Muscle layer of duodenum (tissue), 2 donors: ENCODE measurements at regions not wholly inside any gene's neighbourhood (a gene's known extent, or its start where the extent isn't known, plus 50 kb on each side); places are given as distances from the start of the nearest gene placed in this dataset.

Experiments
- H3K27ac ChIP-seq: one replicate; pipeline ENCODE4 v1.7.0; 2013; ENCODE audit warnings: mild to moderate bottlenecking, low read length
- H3K27me3 ChIP-seq: one replicate; pipeline ENCODE4 v1.7.0; 2013; ENCODE audit warnings: low read depth, mild to moderate bottlenecking, control low read depth, low read length
- H3K36me3 ChIP-seq, 2 donors: one replicate each; pipeline ENCODE4 v1.7.0; 2013; ENCODE audit warnings: low read length in 2 of 2, control low read depth in 1 of 2, mild to moderate bottlenecking in 1 of 2; ENCODE audit not compliant: insufficient read depth in 2 of 2, control insufficient read depth in 1 of 2
- H3K4me1 ChIP-seq, 2 donors: one replicate each; pipeline ENCODE4 v1.7.0; 2013; ENCODE audit warnings: low read length in 2 of 2, mild to moderate bottlenecking in 2 of 2, control low read depth in 1 of 2, moderate library complexity in 1 of 2; ENCODE audit not compliant: insufficient read depth in 2 of 2, control insufficient read depth in 1 of 2
- H3K4me3 ChIP-seq, 2 donors: one replicate each; pipeline ENCODE4 v1.7.0; 2013; ENCODE audit warnings: low read length in 2 of 2, low read depth in 1 of 2, mild to moderate bottlenecking in 1 of 2
- H3K9me3 ChIP-seq, 2 donors: one replicate each; pipeline ENCODE4 v1.7.0; 2013; ENCODE audit warnings: low read length in 2 of 2, control low read depth in 1 of 2, mild to moderate bottlenecking in 1 of 2; ENCODE audit not compliant: control insufficient read depth in 1 of 2
- donor health status: healthy.

DNA sequence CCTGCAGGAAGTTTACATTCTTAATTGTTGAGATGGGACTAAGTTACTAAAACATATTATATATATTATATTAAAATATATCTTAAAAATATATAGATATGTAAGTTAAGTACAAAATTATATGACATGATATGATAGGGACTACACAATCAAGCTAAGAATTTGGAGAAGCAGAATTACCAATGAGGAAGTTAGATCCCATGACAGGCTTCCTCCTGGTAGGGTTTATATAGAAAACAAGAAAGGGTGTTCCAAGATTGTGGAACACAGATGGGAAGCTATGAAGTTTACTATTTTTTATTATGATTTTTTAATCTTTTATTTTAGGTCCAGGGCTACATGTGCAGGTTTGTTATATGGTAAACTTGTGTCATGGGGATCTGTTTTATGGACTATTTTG, 260.8 kb upstream of the ZFHX3 start:
- H3K9me3 ChIP-seq: no peaks in the 10 kb centered on the region
- H3K4me1 ChIP-seq: no peaks in the 10 kb centered on the region

DNA sequence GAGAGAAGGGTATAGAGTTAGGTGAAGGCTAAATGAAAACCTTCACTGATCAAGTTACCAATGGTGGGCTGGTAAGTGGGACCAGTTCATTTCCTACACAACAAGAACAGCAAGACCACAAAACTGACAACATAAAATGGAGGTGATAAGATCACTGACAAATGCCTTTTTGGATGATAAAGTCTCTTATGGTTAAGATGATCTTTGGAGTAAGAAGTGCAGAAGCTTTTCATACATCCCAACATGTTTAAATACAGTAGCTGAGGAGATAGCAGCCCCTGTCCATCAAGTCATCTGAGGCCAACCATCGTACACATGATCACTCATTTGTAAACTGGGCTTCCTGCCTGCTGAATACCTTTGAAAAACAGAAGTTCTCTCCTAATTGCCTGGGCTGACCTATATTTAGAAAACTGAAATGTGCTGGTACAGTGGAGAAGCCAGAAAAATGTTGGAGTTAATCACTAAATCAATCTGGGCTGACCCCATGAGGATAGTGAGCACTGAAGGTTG, 259.0 kb upstream of the ZFHX3 start:
- no peaks in the 10 kb centered on the region for H3K36me3 ChIP-seq
- no peak overlapping the region for H3K4me3 ChIP-seq
- no peaks in the 10 kb centered on the region for H3K27me3 ChIP-seq
- no peak overlapping the region for H3K27ac ChIP-seq
- no peaks in the 10 kb centered on the region for H3K9me3 ChIP-seq
- H3K4me1 ChIP-seq: no peaks in the 10 kb centered on the region

More for the DNA sequence above, 260.8 kb upstream of the ZFHX3 start:
- H3K27me3 ChIP-seq: no peaks in the 10 kb centered on the region
- no peaks in the 10 kb centered on the region for H3K36me3 ChIP-seq
- H3K4me3 ChIP-seq: no peak overlapping the region
- no peak overlapping the region for H3K27ac ChIP-seq

DNA sequence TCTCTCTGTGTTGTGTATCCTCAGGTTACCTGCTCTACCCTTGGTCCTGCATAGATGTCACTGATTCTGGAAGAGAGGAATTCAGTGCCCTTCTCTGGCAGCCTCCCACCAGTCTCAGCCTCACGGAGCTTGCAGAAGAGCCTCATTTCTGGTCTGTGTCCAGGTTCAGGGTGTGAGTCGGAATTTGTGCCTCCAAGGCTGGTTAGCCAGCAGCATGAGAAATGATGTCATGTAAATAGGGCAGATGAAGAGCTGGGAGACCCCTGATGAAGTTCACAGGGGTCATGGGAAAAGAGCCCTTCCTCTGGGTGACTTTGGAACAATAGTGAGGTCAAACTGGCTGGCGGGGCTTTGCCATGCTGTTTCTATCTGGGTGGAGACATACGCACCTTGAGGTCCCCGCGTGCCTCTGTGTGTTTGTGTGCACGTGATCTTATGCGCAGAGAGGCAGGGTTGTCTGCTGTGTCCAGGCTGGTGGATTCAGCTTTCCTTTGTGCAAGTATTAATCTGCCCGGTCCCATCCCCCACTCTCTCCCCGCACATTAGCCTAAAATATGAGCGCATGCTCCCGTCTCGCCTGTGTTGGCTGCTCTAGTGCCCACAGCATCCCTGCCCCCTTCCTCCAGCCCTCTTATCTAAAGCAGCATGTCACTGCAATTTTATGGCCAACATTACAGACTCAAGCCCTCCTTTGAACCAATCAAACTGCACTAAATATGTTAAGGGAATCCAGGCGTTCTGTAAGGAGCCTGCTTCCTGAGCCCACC, 256.3 kb upstream of the ZFHX3 start:
- no peaks in the 10 kb centered on the region for H3K4me1 ChIP-seq
- H3K27ac ChIP-seq: no peak overlapping the region
- no peaks in the 10 kb centered on the region for H3K9me3 ChIP-seq
- H3K36me3 ChIP-seq: no peaks in the 10 kb centered on the region
- no peaks in the 10 kb centered on the region for H3K27me3 ChIP-seq
- H3K4me3 ChIP-seq: no peak overlapping the region

DNA sequence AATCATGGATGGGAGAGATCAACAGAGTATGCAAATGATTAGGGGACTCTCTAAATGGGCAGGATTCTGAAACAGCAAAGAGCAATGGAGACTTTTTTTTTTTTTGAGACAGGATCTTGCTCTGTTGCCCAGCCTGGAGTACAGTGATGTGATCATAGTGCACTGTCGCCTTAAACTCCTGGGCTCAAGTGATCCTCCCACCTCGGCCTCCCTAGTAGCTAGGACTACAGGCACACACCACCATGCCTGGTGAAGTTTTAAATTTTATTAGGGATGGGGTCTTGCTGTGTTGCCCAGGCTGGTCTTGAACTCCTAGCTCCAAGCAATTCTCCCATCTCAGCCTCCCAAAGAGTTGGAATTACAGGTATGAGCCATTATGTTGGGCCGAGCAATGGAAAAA, 255.0 kb upstream of the ZFHX3 start:
- Histone ChIP-seq H3K4me3 (no peak overlapping the region), H3K27me3 (no peaks in the 10 kb centered on the region), H3K27ac (no peak overlapping the region), H3K36me3 (no peaks in the 10 kb centered on the region), H3K4me1 (no peaks in the 10 kb centered on the region), H3K9me3 (no peaks in the 10 kb centered on the region)

DNA sequence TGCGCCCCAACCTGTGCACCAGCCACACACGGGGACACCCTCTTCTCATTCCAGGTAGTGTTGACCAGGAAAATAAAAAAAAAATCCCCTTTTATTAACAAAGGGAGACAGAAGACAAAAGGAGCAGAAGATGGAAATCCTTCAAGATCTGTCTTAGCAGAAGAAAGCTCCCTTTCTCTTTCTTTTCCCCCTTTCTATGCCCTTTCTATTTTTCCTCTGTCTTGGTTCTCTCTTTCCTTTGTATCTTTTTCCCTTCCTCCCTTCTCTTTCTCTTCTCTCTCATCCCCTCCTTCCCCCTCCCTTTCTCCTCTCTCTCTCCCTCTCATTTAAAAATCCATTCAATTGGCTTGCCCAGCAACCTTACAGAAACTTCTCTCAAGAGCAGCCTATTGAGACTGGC, 254.1 kb upstream of the ZFHX3 start:
- Histone ChIP-seq H3K4me3 (no peak overlapping the region), H3K9me3 (no peaks in the 10 kb centered on the region), H3K27ac (no peak overlapping the region), H3K4me1 (no peaks in the 10 kb centered on the region), H3K36me3 (no peaks in the 10 kb centered on the region), H3K27me3 (no peaks in the 10 kb centered on the region)

DNA sequence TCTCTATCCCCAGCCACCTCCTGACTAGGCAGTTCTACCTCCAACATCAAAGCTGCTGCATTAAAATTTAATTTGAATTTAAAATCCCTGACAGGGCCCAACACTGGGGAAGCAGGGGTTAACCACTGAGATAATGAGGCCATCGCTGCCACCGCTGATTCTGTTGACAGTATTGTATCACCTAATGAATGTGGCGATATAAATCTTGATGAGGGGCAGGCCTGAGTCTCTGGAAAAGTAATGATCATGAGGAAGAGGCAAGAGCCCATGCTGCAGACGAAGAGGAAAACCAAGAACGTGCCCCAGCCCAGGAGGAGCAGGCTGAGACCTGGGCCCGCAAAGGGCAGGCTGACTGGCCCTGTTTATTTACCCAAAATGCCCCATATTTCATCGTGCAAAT, 251.4 kb upstream of the ZFHX3 start:
- Histone ChIP-seq H3K36me3 (no peaks in the 10 kb centered on the region), H3K9me3 (no peaks in the 10 kb centered on the region), H3K4me3 (no peak overlapping the region), H3K27ac (no peak overlapping the region), H3K27me3 (no peaks in the 10 kb centered on the region), H3K4me1 (no peaks in the 10 kb centered on the region)

DNA sequence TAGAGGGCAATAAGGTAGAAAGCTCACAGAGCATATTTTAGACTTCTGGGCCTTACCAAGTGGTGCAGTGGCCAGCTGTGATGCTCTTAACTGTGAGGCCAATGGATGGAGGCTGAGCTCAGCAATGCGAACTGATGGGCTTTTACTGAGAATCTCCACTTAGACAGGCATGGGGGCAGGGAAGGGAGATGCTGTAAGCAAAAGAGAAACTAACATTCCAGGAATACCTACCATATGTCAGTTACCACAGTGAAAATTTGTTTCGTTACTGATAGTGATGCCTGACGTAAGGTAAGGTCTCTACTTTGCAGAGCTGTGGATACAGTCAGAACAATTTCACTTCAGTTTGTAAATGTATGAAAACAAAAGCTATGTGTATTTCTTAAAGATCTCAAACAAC, 250.6 kb upstream of the ZFHX3 start:
- Histone ChIP-seq H3K4me1 (no peaks in the 10 kb centered on the region), H3K27ac (no peak overlapping the region), H3K36me3 (no peaks in the 10 kb centered on the region), H3K4me3 (no peak overlapping the region), H3K9me3 (no peaks in the 10 kb centered on the region), H3K27me3 (no peaks in the 10 kb centered on the region)

DNA sequence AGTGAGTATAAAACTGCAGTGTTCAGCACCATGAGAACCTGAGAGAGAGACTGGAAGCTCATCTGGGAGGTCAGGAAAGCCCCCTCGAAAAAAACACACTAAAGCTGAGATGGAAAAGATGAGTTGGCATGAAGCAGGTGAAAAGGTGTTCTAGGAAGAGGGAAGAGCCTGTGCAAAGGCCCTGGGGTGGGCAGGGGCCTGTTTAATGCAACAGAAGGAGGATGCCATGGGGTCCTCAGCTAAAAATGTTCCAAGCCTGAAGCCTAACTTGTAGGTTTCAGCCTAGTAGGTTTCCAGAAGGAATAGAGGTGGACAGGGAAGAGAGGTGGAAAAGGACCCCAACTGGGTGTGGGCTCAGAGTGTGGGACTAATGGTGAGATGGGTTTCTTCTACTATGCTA, 242.3 kb upstream of the ZFHX3 start:
- no peak overlapping the region for H3K27ac ChIP-seq
- no peaks in the 10 kb centered on the region for H3K9me3 ChIP-seq
- H3K27me3 ChIP-seq: peaks cover 5% of the 10 kb centered on the region
- no peak overlapping the region for H3K4me3 ChIP-seq
- H3K4me1 ChIP-seq: no peaks in the 10 kb centered on the region
- no peaks in the 10 kb centered on the region for H3K36me3 ChIP-seq

DNA sequence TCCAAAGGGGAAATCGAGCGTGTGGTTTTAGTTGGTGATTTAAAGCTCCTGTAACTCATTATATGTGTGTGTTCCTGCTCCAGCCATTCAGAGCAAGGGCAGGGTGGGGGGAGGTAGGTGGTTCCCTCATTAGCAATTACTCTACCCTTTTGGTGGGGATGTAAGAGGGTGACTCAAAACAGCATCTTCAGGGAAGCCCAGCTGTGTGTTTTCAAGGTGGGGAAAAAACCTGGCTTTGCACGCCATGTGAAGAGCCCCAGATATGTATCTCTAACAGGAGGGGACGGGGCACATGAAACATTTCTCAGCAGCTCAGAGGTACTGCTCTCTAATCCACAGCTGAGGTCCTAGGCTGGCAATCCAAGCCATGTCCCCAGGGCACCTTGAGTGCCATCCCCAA, 241.3 kb upstream of the ZFHX3 start:
- no peak overlapping the region for H3K4me3 ChIP-seq

DNA sequence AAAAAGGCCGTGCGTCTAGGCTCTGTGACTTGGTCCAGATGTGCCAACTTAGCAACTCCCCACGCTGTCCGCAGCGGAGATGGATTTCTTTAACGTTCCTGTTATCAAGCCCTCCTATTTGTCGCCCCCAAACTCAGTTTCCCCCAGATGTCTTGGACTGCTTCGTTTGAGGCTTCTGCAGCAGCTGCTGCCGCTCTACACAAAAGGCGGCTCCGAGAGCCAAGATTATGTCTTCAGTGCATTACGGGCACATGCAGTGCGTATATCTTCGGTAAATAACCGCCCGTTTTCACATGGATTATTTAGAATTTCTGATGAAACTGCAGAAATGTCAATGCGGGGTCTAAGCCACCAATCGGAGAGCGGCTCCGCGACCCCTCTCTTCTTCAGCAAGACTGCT, 240.6 kb upstream of the ZFHX3 start:
- H3K27ac ChIP-seq: no peak overlapping the region
- no peak overlapping the region for H3K4me3 ChIP-seq
- no peaks in the 10 kb centered on the region for H3K9me3 ChIP-seq
- peaks cover 5% of the 10 kb centered on the region for H3K27me3 ChIP-seq
- no peaks in the 10 kb centered on the region for H3K36me3 ChIP-seq
- H3K4me1 ChIP-seq: no peaks in the 10 kb centered on the region

More for the DNA sequence above, 241.3 kb upstream of the ZFHX3 start:
- Histone ChIP-seq H3K27me3 (peaks cover 5% of the 10 kb centered on the region), H3K36me3 (no peaks in the 10 kb centered on the region), H3K9me3 (no peaks in the 10 kb centered on the region), H3K4me1 (no peaks in the 10 kb centered on the region), H3K27ac (no peak overlapping the region)

DNA sequence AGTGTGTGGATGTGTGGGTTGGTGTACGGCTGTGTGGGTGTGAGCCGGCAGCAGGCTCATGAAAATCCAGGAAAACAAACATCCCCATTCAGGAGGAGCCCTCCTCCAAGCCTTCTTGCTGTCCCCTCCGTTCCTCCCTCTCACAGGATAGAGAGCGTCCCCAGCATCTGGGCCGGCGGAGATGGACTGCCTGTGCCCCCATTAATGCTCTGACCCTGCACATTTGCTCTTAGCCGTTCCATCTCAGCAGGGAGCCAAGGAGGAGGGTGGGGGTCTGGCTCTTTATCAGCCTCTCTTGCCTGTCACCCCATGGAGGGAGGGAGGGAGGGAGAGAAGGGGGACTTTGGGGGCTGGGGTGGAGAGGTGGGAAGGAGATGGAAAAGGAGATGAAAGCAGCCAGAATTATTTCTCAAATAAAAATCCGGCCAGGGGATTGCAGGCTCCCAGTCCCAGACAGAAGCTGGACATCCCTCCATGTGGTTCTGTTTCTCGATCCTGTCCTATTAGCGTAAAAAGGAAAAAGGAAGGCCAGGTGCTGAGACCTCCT, 240.0 kb upstream of the ZFHX3 start:
- no peaks in the 10 kb centered on the region for H3K4me1 ChIP-seq
- H3K4me3 ChIP-seq: no peak overlapping the region
- peaks cover 5% of the 10 kb centered on the region for H3K27me3 ChIP-seq
- H3K9me3 ChIP-seq: no peaks in the 10 kb centered on the region
- H3K36me3 ChIP-seq: no peaks in the 10 kb centered on the region
- H3K27ac ChIP-seq: no peak overlapping the region
